OCI-LY3 (cell line): ENCODE measurements at regions not wholly inside any gene's neighbourhood (a gene's known extent, or its start where the extent isn't known, plus 50 kb on each side); places are given as distances from the start of the nearest gene placed in this dataset.

Experiments
- EZH2phosphoT487 ChIP-seq: fragments of 200-600 bp; shearing (Covaris generic); IDR thresholded peaks from 2 replicates; pipeline ENCODE4 v1.6.1; 2018; ENCODE audit warnings: antibody characterized with exemption, mixed run types, low read depth
- TF ChIP-seq, protein P1 (sequence below): fragments of 200-600, 300-600 bp; sonication (generic); IDR thresholded peaks from 2 replicates; pipeline ENCODE4 v1.5.1; 2014; ENCODE audit warnings: antibody characterized with exemption, low read length, low read depth

DNA sequence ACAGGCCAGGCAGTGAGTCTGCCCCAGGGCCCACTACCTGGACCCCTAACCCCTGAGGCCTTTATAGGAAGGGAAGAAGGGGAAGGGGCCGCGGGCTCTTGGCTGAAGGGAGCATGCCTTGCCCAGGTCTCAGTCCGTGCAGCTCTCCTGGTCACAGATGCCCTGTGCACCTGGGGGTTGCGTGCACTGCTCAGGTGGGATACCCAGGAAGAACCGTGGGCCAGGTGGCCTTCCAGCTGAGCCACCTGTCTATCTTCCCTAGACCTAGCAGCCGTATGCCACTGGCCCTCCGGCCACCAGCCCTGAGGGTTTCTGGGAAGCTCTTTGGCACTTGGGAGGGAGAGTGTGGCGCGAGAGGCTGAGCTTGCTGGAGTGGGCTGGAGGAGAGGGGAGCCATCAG lies 1178.6 kb downstream of the BRD1 start:
- TF ChIP-seq, protein P1, sequence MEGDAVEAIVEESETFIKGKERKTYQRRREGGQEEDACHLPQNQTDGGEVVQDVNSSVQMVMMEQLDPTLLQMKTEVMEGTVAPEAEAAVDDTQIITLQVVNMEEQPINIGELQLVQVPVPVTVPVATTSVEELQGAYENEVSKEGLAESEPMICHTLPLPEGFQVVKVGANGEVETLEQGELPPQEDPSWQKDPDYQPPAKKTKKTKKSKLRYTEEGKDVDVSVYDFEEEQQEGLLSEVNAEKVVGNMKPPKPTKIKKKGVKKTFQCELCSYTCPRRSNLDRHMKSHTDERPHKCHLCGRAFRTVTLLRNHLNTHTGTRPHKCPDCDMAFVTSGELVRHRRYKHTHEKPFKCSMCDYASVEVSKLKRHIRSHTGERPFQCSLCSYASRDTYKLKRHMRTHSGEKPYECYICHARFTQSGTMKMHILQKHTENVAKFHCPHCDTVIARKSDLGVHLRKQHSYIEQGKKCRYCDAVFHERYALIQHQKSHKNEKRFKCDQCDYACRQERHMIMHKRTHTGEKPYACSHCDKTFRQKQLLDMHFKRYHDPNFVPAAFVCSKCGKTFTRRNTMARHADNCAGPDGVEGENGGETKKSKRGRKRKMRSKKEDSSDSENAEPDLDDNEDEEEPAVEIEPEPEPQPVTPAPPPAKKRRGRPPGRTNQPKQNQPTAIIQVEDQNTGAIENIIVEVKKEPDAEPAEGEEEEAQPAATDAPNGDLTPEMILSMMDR: no peak
- no peak for TF ChIP-seq EZH2phosphoT487
